GM18909 (cell line): ENCODE measurements at regions not wholly inside any gene's neighbourhood (a gene's known extent, or its start where the extent isn't known, plus 50 kb on each side); places are given as distances from the start of the nearest gene placed in this dataset.
"Not testable (repeated sequence)": the region's sequence is repeated elsewhere in the genome, so short reads cannot be mapped to it uniquely, and the experiment has no call there.

Experiments used
- ATAC-seq: cut with Tn5 transposase; IDR thresholded peaks from one replicate; pipeline ENCODE4 v1.9.1; 2021; ENCODE audit warnings: mild to moderate bottlenecking; ENCODE audit not compliant: unreplicated experiment, poor library complexity

DNA sequence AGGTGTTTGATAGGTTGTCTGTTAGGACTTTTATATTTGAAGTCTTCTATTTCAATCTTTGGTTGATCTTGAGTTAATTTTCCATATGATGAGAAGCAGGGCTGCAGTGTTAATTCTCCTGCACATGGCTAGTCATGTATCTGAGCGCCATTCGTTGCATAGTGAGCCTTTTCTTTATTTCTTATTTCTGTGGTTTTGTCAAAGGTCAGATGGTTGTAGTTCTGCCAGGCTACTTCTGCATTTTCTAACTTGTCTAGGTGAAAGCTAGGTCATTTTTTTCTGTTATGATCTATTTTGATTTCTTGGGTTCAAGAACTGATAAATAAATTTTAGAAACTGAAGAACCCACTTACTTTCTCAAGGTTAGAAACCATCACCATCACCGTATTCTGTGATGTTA is 56.7 kb downstream of the CCDC74A start:
- no peak for ATAC-seq

DNA sequence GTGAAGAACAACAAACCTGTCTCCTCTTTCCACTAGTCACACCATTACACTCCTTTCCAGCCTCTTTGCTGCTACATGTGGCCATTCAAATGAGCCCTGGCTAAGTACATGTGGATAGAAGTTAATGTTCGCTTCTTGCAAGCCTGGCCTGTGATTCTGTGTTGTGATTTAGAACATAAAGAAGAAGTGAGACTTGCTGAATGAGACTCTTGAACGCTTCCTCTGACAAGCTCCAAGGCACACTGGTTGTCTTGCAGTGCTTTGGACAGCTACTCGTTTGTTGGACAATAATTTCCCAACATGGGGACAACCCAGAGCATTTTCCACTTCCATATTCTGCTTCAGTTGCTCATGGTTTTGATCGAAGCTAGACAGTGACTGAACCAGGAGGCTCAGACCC is 57.3 kb downstream of the CCDC74A start:
- peak; percentile 67 for ATAC-seq

DNA sequence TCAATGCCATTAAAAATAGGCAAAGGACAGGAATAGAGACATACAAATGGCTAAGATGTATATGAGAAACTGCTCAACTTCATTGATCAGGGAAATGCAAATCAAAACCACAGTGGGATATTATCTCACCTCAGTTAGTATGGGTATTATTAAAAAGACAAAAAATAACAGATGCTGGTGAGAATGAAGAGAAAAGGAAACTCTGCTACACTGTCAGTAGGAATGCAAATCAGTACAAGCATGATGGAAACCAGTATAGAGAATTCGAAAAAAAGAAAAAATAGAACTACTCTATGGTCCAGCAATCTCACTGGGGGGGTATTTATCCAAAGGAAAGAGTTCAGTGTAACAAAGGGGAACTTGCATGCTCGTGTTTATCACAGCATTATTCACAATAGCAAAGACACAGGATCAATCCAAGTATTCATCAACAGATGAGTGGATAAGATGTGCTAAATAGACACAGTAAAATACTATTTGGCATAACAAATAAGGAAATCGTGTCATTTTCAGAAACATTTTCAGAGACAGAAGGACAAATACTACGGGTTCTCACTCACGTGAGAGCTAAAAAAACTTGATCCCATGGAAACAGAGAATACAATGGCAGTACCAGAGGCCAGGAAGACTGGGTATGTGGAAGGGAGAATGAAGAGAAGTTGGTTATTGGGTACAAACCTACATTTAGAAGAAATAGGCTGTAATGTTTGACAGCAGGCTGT is 60.6 kb downstream of the CCDC74A start:
- peak; percentile 84 for ATAC-seq

DNA sequence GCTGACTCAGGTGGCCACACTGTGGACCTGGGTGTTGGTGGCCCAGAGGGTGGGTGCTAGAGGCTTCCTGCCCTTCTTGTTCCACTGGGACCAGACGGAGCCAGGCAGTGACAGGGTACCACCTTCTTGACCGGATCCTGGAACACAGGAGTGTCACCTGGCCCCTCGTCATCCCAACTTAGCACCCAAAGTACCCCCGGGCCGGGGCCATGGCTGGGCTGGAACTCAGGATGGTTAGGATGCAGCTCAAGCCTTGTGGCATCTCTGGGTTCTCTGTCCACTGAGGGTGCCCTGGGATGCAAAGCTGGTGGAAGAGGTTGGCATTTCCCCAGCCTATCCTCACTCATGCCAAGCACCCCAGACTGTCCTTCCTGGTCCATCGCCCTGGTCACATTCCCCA is 61.4 kb downstream of the CCDC74A start:
- ATAC-seq: not testable (repeated sequence)

DNA sequence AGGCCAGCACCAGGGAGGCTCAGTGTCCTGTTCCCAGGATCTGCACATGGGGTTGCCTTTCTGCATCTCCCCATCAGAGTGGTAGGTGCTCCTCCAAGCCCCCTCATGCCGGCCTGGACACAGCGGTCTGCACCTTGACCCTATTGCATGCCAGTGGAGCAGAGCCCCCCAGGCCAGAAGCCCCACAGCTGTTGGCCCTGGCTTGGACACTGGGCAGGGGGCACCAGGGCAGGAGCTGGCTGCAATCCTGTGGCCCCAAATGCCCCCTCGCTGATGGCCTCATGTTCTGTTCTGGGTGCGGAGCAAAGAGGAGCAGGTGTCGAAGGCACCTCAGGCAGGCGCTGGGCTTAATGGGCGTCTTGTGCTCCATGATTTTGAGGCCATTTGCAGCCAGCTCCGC is 62.7 kb downstream of the CCDC74A start:
- ATAC-seq: no peak

DNA sequence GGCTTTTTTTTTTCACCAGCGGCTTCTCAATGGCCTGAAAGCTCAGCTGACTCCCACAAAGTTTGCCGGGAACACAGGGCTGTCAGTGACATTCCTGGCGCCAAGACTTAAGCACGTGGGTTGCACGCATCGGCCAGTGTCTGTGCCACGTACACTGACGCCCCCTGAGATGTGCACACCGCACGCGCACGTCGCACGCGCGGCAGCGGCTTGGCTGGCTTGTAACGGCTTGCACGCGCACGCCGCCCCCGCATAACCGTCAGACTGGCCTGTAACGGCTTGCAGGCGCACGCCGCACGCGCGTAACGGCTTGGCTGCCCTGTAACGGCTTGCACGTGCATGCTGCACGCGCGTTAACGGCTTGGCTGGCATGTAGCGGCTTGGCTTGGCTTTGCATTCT is 63.2 kb downstream of the CCDC74A start:
- no peak for ATAC-seq

DNA sequence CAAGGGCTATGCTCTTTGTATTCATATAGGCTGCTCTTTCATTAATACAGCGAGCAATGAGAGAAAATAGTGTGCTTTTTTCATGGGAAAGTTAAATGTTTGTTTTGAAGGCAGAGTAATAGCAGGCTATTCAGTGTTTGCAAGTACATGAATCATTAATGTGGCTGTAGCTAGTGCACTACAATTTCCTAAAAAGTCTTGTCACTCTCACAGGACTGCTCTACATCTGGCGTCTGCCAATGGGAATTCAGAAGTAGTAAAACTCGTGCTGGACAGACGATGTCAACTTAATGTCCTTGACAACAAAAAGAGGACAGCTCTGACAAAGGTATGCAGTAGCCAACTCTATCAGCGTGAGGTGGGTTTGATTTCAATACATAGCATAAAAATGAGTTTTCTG is 68.9 kb downstream of the CCDC74A start:
- ATAC-seq: not testable (repeated sequence)

DNA sequence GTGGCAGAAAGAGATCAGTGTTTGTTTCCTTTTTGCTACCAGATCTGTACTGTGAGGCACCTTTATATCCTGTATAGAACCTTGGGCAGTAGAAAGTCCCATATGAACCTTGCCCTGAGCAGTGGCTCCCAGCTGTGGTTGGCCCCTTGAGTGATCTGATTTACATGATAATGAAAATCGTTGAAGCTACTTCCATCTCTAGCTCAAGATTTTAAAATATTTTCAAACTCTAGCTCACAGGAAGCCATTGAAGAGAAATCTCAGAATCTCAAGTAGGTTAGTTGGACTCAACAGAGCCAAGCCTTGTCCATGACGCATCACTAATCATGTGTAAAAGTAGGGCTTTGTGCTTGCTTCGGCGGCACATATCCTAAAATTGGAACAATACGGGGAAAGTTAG is 74.8 kb downstream of the CCDC74A start:
- ATAC-seq: not testable (repeated sequence)

DNA sequence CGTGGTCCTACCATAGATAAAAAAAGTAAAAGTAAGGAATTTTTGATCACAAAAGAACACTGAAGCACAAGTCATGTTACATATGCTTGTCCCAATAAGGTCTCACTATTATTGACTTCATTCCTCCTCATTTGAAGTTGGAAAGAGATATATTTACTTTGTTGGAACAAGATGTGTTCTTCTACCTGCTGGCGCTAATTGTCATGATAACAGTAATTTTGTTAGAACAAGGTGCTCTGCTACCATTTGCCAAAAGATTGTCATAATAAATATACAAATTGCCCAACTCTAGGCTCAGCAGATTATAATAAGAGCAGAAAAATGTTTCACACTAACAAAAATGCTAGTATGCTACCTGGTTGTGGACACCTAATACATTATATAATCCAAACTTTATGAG is 77.0 kb downstream of the CCDC74A start:
- not testable (repeated sequence) for ATAC-seq

DNA sequence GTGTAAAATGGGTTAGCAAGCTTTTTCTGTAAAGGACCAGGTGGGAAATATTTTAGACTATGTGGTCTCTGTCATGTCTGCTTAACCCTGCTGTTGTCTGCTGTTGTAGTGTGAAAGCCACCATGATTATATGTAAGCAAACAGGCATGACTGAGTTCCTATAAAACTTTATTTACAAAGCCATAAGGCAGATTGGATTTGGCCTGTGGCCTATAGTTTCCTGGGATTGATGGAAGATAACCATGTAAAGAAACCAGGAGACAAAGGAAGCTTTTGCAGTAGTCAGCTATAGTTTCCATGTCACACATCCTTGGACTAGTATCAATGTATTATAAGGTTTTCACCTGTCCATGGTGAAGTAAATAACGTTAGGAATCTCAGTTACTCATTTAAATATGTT is 78.7 kb downstream of the CCDC74A start:
- ATAC-seq: not testable (repeated sequence)

DNA sequence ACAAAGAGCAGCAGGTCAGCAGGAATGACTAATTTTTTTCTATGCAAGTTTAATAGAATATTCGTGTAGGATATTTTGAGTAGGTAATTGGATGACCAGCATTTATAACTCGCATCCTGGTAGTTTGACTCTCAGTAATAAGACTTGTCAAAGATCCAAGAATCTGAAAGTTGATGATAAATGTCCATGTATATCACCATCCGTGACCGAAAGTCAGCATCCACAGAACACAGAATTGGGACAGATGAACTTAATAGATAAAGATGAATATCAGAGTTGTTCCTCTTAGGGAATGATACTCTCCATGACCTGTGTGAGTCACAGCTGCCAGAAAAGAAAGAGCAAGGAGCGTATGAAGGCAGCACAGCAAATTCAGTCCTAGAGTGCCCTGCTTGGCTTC is 79.4 kb downstream of the CCDC74A start:
- not testable (repeated sequence) for ATAC-seq

DNA sequence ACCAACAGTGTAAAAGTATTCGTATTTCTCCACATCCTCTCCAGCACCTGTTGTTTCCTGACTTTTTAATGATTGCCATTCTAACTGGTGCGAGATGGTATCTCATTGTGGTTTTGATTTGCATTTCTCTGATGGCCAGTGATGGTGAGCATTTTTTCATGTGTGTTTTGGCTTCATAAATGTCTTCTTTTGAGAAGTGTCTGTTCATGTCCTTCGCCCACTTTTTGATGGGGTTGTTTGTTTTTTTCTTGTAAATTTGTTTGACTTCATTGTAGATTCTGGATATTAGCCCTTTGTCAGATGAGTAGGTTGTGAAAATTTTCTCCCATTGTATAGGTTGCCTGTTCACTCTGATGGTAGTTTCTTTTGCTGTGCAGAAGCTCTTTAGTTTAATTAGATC is 86.9 kb downstream of the CCDC74A start:
- ATAC-seq: not testable (repeated sequence)

DNA sequence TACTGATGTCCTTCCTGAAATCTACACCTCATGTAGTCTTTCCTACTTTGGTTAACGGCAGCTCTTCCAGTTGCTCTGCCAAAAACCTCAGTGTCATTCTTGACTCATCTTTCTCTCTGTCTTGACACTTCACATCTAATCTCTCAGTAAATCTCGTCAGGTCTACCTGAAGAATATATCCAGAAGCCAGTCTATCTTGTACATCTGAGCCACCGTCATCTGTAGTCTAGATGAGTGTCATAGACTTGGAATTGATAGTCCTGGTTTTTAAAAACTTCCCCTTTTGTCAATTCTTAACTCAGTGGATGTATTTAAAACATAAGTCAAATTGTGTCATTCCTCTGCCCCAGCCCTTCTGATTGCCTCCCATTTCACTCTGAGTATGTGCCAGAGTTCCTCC is 90.6 kb downstream of the CCDC74A start:
- not testable (repeated sequence) for ATAC-seq

DNA sequence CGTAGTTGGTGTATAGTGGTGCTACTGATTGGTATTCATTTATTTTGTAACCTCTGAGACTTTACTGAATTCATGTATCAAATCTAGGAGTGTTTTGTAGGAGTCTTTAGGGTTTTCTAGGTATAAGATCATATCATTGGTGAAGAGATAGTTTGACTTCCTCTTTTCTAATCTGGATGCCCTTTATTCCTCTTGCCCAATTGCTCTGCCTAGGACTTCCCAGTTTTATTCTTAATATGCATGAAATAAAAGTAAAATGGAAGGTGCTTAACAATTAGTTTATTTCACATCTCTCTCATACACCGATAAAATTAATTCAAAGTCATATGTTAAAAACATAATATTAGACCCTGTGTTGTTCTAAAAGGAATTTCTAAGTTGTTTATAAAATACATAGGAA is 95.2 kb downstream of the CCDC74A start:
- not testable (repeated sequence) for ATAC-seq

DNA sequence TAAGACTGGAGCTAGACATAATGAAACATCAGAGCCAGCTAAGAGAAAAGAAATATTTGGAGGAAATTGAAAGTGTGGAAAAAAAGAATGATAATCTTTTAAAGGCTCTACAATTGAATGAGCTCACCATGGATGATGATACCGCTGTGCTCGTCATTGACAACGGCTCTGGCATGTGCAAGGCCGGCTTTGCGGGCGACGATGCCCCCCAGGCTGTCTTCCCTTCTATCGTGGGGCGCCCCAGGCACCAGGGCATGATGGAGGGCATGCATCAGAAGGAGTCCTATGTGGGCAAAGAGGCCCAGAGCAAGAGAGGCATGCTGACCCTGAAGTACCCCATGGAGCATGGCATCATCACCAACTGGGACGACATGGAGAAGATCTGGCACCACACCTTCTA is 98.3 kb downstream of the CCDC74A start:
- ATAC-seq: not testable (repeated sequence)

DNA sequence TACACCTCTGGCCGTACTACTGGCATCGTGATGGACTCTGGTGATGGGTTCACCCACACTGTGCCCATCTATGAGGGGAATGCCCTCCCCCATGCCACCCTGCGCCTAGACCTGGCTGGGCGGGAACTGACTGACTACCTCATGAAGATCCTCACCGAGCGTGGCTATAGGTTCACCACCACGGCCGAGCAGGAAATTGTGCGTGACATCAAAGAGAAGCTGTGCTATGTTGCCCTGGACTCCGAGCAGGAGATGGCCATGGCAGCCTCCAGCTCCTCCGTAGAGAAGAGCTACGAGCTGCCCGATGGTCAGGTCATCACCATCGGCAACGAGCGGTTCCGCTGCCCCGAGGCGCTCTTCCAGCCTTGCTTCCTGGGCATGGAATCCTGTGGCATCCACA is 98.9 kb downstream of the CCDC74A start:
- ATAC-seq: not testable (repeated sequence)

DNA sequence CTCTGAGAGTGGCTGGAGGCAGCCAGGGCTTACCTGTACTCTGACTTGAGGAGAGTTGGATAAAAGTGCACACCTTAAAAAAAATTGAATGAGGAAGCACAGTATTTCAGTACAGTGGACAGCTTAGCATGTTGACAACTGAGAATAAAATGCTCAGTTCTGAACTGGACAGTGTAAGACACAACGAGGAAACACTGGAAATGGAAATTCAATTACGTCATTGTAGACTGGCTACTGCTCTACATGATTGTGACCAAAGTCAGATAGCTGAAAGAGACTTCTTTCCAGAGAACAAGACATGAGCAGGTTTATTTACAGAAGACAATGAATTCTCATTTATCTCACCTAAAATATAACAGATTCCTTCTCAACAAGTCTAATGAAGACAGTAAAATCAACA is 100.1 kb downstream of the CCDC74A start:
- ATAC-seq: not testable (repeated sequence)

DNA sequence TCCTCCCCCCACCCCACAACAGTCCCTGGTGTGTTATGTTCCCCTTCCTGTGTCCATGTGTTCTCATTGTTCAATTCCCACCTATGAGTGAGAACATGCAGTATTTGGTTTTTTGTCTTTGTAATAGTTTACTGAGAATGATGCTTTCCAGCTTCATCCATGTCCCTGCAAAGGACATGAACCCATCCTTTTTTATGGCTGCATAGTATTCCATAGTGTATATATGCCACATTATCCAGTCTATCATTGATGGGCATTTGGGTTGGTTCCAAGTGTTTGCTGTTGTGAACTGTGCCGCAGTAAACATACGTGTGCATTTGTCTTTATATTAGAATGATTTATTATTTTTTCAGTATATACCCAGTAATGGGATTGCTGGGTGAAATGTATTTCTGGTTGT is 104.0 kb downstream of the CCDC74A start:
- ATAC-seq: not testable (repeated sequence)

DNA sequence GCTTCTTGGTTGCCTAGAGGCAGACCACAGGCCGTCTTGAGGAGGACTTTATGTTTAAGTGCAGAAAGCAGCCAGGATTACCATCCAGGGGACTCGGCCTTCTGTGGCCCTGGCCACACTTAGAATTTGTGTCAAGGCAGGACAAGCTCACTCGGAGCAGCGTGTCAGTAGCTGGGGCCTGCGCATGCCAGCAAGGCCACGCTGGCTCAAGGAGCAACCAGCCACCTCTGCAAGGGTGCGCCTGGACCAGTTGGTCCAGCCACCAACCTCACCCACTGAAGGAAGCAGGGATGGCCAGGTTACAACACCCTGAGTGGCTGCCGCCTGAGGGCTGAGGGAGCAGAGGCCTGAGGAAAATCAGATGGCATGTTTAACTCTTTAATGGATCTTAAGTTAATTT is 105.7 kb downstream of the CCDC74A start:
- not testable (repeated sequence) for ATAC-seq

DNA sequence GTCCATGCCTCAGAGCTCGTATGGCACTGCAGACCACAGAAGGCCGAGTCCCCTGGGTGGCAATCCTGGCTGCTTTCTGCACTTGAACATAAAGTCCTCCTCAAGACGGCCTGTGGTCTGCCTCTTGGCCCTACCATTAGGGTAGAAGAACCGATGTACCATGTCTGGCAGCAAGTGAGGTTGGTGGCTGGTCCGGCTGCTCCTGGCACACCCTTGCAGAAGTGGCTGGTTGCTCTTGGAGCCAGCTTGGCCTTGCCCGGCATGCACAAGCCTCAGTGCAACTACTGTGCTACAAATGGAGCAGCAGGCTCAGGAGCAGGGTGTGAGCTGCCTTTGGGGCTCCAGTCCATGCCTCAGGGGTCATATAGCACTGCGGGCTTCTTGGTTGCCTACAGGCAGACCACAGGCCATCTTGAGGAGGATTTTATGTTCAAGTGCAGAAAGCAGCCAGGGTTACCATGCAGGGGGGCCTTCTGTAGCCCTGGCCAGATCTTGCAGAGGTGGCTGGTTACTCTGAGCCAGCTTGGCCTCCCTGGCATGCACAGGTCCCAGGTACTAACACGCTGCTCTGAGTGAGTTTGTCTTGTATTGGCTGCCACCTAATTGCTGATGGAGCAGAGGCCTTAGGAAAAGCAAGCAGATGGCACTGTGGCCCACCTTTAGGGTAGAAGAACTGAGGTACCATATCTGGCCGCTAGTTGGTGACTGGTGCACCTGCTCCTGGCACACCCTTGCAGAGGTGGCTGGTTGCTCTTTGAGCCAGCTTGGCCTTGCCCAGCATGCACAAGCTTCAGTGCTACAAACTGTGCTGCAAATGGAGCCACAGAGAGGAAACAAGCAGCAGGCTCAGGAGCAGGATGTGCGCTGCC is 106.4 kb downstream of the CCDC74A start:
- ATAC-seq: not testable (repeated sequence)

DNA sequence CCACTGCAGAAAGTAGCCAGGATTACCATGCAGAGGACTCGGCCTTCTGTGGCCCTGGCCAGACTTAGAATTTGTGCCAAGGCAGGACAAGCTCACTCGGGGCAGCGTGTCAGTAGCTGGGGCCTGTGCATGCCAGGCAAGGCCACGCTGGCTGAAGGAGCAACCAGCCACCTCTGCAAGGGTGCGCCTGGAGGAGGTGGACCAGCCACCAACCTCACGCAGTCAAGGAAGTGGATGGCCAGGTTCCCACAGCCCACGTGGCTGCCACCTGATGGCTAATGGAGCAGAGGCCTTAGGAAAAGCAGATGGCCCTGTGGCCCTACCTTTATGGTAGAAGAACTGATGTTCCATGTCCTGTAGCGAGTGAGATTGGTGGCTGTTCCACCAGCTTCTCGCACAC is 107.9 kb downstream of the CCDC74A start:
- no peak for ATAC-seq
